GM21381 (cell line): ENCODE measurements at regions not wholly inside any gene's neighbourhood (a gene's known extent, or its start where the extent isn't known, plus 50 kb on each side); places are given as distances from the start of the nearest gene placed in this dataset.
"Not testable (repeated sequence)": the region's sequence is repeated elsewhere in the genome, so short reads cannot be mapped to it uniquely, and the experiment has no call there.

Source experiments
- ATAC-seq: cut with Tn5 transposase; IDR thresholded peaks from one replicate; pipeline ENCODE4 v1.9.1; 2021; ENCODE audit warnings: mild to moderate bottlenecking, moderate library complexity; ENCODE audit not compliant: unreplicated experiment

DNA sequence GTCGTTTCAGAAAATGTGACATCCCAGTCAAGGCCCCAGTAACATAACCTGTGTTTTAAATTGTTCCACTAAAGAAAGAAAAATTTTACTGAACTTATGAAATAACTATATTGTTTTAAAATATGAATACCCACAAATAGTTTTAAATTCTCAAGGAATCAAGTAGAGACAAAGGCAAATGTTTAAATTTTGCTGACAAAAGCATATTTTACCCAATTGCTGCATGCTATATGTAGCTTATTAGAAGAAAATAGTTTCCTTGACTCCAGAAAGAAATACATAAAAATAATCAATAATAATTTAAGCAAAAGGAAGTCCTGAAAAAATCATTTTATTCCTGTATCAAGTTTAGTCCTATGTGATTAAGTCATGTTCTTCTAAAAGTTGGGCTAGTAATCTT is 481.3 kb upstream of the ADGRL3 start:
- no peak for ATAC-seq

DNA sequence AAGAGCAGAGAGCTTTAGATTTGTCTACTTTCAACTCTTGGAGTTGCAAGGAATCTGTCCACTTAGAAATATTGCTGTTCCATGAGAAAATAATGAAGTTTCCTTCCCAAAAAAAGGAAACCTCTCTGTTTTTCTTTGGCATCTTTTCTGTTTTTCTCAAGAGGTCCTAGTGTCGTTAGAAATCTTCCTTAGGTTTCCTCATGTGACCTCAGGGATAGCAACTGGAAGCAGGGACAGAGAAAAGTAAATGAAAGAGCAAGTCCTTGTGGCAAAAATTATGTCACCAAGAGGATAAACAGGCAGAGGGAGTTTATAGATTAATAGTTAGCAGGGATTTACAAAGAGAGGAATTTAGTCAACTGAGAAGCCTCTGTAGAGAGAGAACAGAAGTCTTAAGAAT is 478.4 kb upstream of the ADGRL3 start:
- ATAC-seq: no peak

- ATAC-seq: no peak
Observed at GRCh38 chr4:60723796-60724195, 476.3 kb upstream of the ADGRL3 start.

GRCh38 chr4:60724623-60725022 is 475.5 kb upstream of the ADGRL3 start:
- ATAC-seq: no peak

GRCh38 chr4:60726779-60727178 is 473.3 kb upstream of the ADGRL3 start:
- ATAC-seq: no peak

- ATAC-seq: no peak
Observed at GRCh38 chr4:60729194-60729593, 470.9 kb upstream of the ADGRL3 start.

- not testable (repeated sequence) for ATAC-seq
Observed at GRCh38 chr4:60729764-60730163, 470.4 kb upstream of the ADGRL3 start.

- ATAC-seq: no peak
Observed at GRCh38 chr4:60737858-60738257, 462.3 kb upstream of the ADGRL3 start.

GRCh38 chr4:60743654-60744053 is 456.5 kb upstream of the ADGRL3 start:
- no peak for ATAC-seq

GRCh38 chr4:60744767-60745166 is 455.4 kb upstream of the ADGRL3 start:
- ATAC-seq: no peak

DNA sequence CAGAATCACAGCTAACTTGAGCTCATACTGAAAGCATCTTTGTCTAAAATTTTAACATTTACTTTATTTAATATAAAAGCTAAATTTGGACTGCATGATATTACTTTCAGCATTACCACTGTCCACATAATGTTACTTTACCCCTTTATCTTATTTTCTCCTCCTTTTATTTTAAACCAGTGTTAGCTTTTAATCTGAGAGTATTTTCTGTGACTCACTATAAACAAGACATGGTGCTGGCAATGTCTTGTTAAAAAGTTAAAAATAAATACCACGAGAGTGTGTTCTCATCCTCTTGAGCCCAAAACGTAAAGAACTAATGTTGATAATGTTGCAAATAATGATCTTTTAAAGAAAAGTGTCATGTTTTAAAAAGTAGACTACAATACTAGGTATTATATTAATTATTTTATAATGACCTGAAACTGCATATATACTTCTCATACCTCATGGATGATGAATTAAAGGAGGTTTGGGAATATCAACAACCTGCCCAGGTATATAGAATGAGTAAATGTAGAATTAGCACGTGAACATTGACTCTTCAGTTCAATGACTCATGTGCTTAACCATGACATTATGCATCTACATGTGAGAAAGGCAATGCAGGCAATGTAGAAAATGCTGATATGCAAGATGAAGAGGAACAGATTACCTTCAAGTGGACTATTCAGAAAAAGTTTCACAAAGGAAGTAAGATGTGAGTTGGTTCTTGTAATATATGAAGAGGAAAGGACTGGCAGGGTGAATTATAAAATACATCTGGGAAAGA is 454.1 kb upstream of the ADGRL3 start:
- ATAC-seq: no peak

- no peak for ATAC-seq
Observed at GRCh38 chr4:60750962-60751361, 449.2 kb upstream of the ADGRL3 start.

- ATAC-seq: no peak
Observed at GRCh38 chr4:60757986-60758680, 442.0 kb upstream of the ADGRL3 start.

GRCh38 chr4:60759518-60760245 is 440.4 kb upstream of the ADGRL3 start:
- ATAC-seq: no peak

GRCh38 chr4:60780874-60781273 is 419.3 kb upstream of the ADGRL3 start:
- no peak for ATAC-seq

DNA sequence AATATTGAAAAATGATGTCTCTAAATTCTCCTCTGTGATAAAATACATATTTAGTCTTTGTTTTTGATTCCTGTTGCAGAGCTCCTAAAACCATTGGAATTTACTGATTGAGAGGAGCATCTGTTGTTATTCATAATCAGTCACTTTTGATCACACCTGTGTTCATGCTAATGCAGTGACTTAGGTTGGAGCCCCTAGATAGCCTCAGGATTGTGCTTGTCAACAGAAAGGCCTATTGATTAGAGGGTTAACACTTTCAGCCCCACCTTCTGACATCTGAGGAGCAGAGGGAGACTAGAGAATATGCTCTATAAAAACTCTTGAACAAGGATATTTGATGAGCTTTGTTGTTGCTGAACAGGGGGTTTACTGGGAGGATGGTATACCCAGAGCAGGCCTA is 409.5 kb upstream of the ADGRL3 start:
- no peak for ATAC-seq

DNA sequence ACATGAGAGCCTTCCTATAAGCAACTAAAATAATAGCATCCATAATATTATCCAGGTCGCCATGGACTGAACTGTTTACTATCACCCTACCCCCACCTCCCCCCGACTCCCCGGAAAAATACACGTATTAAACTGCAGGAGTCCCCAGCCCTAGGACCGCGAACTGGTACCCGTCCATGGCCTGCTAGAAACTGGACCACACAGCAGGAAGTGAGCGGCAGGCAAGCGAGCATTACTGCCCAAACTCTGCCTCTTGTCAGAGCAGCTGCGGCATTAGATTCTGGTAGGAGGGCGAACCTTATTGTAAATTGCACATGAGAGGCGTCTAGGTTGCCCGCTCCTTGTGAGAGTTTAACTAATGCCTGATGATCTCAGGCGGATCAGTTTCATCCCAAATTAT is 405.8 kb upstream of the ADGRL3 start:
- no peak for ATAC-seq

DNA sequence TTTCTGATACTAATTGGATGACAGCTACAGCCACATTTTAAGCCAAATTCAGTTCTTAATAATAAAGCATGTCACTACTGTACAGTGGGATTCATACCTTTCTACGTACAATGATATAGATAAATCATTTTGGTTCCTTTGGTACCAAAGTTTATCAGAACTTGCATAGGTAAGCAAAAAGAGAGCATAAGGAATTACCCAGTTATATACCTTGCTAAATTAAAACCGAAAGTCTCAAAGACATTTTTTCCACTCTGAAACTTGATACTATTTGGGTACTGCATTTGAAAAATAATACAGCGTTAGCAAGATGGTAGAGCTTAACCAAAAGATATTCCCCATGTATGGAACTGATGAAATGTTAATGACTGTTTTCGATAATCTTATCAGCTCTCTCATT is 400.9 kb upstream of the ADGRL3 start:
- no peak for ATAC-seq

DNA sequence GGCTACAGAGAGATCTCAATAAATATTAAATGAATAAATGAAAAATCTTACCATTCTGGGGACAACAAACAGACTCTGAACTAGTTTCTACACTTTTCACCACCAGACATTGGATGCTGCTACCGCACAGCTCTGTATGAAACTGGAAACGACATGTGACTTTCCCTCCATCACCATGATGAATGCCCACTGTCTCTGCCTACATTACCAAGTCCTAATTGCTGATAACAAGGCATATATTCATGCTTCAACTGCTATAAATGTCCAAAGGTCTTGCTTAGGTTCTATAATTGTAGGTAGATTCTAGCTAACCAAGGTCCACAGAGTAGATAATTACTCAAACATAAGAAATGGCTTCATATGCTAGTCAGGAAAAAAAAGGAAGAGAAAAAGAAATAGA is 399.4 kb upstream of the ADGRL3 start:
- no peak for ATAC-seq

DNA sequence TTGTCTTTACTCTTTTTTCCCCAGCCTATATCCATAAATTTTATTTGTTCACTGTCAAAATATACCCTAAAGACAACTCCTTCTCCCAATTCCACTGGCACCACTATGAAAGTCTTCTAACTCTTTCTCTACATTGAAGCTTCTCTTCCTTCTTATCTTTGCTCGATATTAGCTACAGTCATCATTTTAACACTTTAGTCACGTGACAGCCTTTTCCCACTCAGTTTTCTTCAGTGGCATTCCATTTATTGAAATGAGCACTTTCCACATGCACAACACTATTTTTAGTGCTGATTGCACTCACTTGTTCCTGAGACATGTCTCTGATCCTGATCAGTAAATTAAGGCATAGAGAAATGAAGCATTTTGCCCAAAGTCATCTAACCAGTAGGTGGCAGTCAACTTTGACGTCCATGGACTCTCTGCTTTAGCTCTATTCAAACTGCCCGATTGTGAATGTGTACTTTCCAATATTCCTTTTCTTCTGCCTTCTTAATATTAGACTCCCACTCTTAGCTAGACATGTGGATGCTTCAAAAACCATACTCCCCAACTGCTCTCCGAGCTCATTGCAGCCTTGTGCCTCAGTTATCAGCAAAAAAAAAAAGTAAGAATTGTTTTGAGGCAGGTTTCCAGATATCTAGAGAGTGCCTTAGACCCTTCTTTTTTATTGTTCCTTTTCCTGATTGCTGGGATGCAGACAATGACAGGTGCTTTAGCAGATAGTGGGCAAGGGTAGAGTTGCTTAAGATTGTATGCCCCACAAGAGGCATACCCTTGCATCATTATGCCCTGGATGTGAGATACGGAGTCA is 394.4 kb upstream of the ADGRL3 start:
- no peak for ATAC-seq
